Fibroblast of pulmonary artery (primary cell): ENCODE measurements at regions not wholly inside any gene's neighbourhood (a gene's known extent, or its start where the extent isn't known, plus 50 kb on each side); places are given as distances from the start of the nearest gene placed in this dataset.

Source experiments
- DNase-seq: peaks from one replicate; pipeline ENCODE4 v3.0.0-alpha.2; 2010; ENCODE audit warnings: low read depth
- H3K4me3 ChIP-seq: replicated peaks from 2 replicates; pipeline ENCODE4 v1.5.1; 2011; ENCODE audit warnings: low read depth, mild to moderate bottlenecking, control low read depth, low read length, moderate library complexity
- TF ChIP-seq, protein P1 (sequence below): IDR thresholded peaks from 2 replicates; pipeline ENCODE4 v1.5.1; 2011; ENCODE audit warnings: mild to moderate bottlenecking, control low read depth, low read length, inconsistent platforms; ENCODE audit errors: missing control alignments

DNA sequence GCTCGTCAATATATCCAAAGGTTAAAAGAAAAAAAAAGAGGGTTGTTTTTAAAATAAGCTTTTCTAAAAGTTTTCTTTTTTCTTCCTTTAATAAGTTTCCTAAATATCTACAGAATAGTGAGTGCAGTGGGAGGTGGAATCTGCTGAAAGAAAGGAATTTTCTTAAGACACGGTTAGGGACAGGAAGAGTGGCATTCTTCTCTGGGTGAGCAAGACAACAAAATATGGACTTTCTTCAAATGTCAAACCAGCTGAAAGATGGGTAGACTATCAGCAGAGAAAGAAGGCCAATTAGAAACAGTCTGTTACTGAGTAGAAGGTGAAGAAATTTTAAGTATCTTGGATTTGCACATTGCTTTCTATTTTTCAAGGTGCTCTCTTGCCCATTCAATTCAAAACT is 222.7 kb upstream of the PIK3C3 start:
- peak; percentile 8 for DNase-seq
- H3K4me3 ChIP-seq, result no peak overlapping the region
- TF ChIP-seq, protein P1, sequence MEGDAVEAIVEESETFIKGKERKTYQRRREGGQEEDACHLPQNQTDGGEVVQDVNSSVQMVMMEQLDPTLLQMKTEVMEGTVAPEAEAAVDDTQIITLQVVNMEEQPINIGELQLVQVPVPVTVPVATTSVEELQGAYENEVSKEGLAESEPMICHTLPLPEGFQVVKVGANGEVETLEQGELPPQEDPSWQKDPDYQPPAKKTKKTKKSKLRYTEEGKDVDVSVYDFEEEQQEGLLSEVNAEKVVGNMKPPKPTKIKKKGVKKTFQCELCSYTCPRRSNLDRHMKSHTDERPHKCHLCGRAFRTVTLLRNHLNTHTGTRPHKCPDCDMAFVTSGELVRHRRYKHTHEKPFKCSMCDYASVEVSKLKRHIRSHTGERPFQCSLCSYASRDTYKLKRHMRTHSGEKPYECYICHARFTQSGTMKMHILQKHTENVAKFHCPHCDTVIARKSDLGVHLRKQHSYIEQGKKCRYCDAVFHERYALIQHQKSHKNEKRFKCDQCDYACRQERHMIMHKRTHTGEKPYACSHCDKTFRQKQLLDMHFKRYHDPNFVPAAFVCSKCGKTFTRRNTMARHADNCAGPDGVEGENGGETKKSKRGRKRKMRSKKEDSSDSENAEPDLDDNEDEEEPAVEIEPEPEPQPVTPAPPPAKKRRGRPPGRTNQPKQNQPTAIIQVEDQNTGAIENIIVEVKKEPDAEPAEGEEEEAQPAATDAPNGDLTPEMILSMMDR, result no peak

DNA sequence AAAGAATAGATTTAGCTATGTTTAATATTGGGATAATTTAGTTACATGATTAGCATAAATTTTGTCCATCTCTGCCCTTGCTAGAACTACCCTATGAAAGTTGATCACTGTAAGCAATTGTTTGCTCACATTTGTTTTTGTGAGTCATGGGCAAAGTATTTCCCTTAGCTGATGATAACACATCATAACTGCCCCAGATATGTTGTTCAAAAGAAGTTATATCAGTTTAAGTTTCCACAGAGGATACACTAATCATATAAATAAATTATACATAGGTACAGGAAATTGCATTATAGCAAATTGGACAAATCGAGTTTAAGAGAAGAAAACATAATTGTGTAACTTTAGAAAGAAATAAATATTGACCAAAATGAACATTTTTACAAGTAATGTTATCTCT is 223.2 kb upstream of the PIK3C3 start:
- DNase-seq, result peak; percentile 60
- no peak overlapping the region for H3K4me3 ChIP-seq
- TF ChIP-seq, protein P1, result no peak

DNA sequence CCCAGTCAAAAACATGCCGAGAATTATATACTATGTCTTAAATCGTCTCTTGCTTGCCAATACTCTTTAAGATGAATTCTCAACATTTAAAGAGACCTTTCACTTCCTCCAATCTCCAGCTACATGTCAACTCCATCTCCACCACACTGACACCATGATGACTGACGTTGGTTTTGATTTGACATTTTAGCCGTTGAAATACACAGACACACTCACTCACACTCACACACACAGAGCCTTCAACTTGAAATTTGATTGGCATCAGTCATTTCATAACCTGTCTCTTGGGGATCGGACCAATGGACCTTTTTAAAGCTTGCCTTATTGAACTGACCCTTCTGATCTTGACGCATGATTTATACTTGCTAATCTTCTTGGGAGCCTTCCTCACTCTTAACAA is 230.8 kb upstream of the PIK3C3 start:
- no peak for DNase-seq
- TF ChIP-seq, protein P1, result no peak
- no peak overlapping the region for H3K4me3 ChIP-seq

DNA sequence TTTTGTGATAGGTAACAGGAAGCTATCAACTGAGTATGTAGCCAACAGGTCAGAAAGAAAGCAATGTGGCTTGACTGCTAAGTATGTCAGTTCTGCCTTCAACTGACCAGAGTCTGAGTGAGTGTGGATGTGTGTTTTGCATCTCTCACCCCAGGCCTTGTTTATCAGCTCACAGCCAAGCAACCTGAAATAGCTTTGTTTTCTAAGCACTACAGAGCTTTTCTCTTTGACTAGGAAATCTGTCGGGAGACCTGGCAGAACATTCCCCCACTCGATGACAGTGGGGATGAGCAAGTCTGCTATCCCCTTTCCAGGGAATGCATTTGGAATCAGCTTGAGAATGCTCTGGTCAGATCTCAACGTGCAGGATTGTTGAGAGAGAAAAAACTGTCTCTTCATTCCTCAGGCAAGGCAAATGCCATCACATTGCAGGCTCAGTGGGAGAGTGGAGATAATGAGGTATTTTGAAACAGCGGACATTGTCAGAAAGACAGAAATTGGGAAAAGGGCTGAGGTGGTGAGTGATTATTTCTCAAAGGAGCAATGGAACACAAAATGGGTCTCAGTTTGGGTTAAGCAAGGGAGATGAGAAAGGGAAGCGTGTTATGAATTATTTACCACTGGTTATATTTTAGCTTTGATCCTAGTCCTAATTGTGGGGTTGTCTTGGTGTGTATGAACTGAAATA is 233.8 kb upstream of the PIK3C3 start:
- TF ChIP-seq, protein P1, result no peak
- peak; percentile 23 for DNase-seq
- no peak overlapping the region for H3K4me3 ChIP-seq

DNA sequence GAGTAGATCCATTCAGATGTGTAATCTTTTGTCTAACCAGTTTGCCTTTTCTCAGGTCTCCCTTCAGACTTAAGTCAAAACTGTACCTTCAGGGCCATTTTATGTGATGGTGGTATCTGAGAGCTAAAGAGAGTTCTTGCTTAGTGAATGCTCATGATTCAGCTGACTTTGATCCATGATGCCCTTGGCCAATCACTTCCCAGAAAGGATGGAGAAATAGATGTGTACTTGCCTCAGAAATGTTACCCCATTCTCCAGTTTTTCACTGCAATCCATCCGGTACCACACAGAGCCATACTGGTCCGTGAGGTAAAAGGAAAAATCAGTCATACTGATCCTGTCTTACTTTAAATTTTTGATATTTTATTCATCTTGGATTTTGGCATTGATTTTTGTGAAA is 234.8 kb upstream of the PIK3C3 start:
- H3K4me3 ChIP-seq, result no peak overlapping the region
- DNase-seq, result peak; percentile 67
- TF ChIP-seq, protein P1, result no peak

DNA sequence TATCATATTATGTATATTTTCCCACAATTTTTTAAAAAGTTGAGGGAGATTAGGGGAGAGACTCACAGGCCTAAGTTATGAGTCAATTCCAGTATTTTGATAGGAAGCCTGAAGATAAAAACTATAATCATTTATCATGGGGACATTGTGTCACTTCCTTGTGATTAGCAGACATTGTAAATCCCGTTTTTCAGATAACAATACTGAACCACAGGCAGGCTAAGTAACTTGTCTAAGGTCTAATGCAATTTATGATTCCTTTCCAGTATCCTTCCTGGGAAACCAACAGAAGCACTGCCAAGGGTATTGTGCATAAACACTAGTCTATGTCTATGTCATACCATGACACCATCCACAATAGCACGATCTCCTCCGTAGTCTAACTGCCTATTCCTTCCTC is 235.2 kb upstream of the PIK3C3 start:
- no peak overlapping the region for H3K4me3 ChIP-seq
- DNase-seq, result peak; percentile 85
- TF ChIP-seq, protein P1, result no peak

DNA sequence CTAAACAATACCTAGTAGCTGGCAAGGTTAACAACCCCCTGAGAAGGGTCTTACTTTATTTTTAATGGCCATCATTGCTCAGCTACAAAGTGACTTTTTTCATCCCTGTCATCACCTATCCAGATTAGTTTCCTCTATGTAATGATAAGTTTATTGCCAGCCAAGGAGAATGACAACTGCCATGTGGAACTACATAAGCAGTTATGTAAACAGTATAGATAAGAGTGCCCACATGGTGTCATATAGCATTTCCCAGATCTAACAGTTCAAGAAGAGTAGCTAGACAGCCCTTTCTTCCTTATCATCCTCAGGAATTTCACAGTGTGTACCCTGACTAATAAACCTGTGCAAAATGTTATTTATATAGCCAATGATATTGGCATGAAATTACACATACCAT is 240.2 kb upstream of the PIK3C3 start:
- TF ChIP-seq, protein P1, result no peak
- no peak overlapping the region for H3K4me3 ChIP-seq
- DNase-seq, result no peak
